Common myeloid progenitor, CD34-positive (primary cell): ENCODE measurements at regions not wholly inside any gene's neighbourhood (a gene's known extent, or its start where the extent isn't known, plus 50 kb on each side); places are given as distances from the start of the nearest gene placed in this dataset.

Source experiments
- CTCF ChIA-PET: fragments of 350-600 bp; sonication (Branson Sonifier 250); formaldehyde crosslinking; loops from one replicate; lab custom pipeline; 2021; ENCODE audit warnings: antibody characterized with exemption; lab: Charles Lee
- POLR2A ChIA-PET: fragments of 350-600 bp; sonication (Branson Sonifier 250); formaldehyde crosslinking; loops from one replicate; lab custom pipeline; 2021; ENCODE audit warnings: antibody characterized with exemption; lab: Charles Lee
- DNase-seq, 3 donors: peaks; one replicate each; pipeline versions ENCODE4 v3.0.0 to v3.0.0-alpha.2; 2013
- H3K27ac ChIP-seq, 2 experiments: 1 replicate in 1 of 2; 2 replicates in 1 of 2; pipeline ENCODE4 v1.7.0; 2013; ENCODE audit warnings: inconsistent platforms in 2 of 2, low read length in 2 of 2, mild to moderate bottlenecking in 2 of 2, low read depth in 1 of 2, moderate library complexity in 1 of 2; ENCODE audit not compliant: severe bottlenecking in 2 of 2, insufficient read depth in 1 of 2, poor library complexity in 1 of 2
- H3K27me3 ChIP-seq, 5 experiments: replicated peaks in 2 of 5; 1 replicate in 3 of 5; 2 replicates in 2 of 5; pipeline versions ENCODE4 v1.6.1 to v1.7.0; 2013; ENCODE audit warnings: low read length in 4 of 5, mild to moderate bottlenecking in 2 of 5, moderate library complexity in 2 of 5, inconsistent platforms in 1 of 5; ENCODE audit not compliant: insufficient read depth in 5 of 5, control insufficient read depth in 4 of 5
- H3K36me3 ChIP-seq, 4 experiments: 1 replicate in 2 of 4; 2 replicates in 2 of 4; pipeline versions ENCODE4 v1.6.1 to v1.7.0; 2013; ENCODE audit warnings: low read length in 3 of 4, control low read depth in 1 of 4, mild to moderate bottlenecking in 1 of 4; ENCODE audit not compliant: control insufficient read depth in 4 of 4, insufficient read depth in 4 of 4
- H3K4me1 ChIP-seq, 4 experiments: 1 replicate in 3 of 4; 2 replicates in 1 of 4; pipeline versions ENCODE4 v1.6.1 to v1.7.1; 2013; ENCODE audit warnings: low read length in 3 of 4, mild to moderate bottlenecking in 3 of 4, control low read depth in 1 of 4, inconsistent platforms in 1 of 4, moderate library complexity in 1 of 4; ENCODE audit not compliant: control insufficient read depth in 4 of 4, insufficient read depth in 4 of 4; ENCODE audit errors: control extremely low read depth in 1 of 4
- H3K4me3 ChIP-seq, 7 experiments: 1 replicate in 4 of 7; 2 replicates in 3 of 7; pipeline versions ENCODE4 v1.5.1 to v1.7.0; 2013; ENCODE audit warnings: mild to moderate bottlenecking in 7 of 7, low read length in 6 of 7, moderate library complexity in 6 of 7, inconsistent platforms in 2 of 7, low read depth in 2 of 7, control low read depth in 1 of 7; ENCODE audit not compliant: insufficient read depth in 4 of 7, control insufficient read depth in 1 of 7; ENCODE audit errors: extremely low read depth in 1 of 7
- H3K9me3 ChIP-seq, 5 experiments: 1 replicate in 4 of 5; 2 replicates in 1 of 5; pipeline versions ENCODE4 v1.6.1 to v1.7.1; 2013; ENCODE audit warnings: low read length in 4 of 5, mild to moderate bottlenecking in 2 of 5, inconsistent platforms in 1 of 5, low read depth in 1 of 5, moderate library complexity in 1 of 5; ENCODE audit not compliant: control insufficient read depth in 4 of 5, insufficient read depth in 2 of 5; ENCODE audit errors: control extremely low read depth in 1 of 5
- WGBS: methylation state at CpG from one replicate; pipeline ENCODE4 v1.1.5; 2013; ENCODE audit not compliant: insufficient coverage; 5-methylcytosine and 5-hydroxymethylcytosine counted together

- ChIA-PET CTCF (no interaction called here), POLR2A (no interaction called here)
- Histone ChIP-seq H3K27me3 (no peaks in the 10 kb centered on the region), H3K9me3 (no peaks in the 10 kb centered on the region), H3K4me3 (no peak overlapping the region), H3K27ac (no peak overlapping the region), H3K4me1 (no peaks in the 10 kb centered on the region), H3K36me3 (no peaks in the 10 kb centered on the region)
- 90% methylated on average over 1 of the region's 2 CpGs for whole genome bisulfite sequencing
- DNase-seq: no peak
These were observed 94.2 kb downstream of the BTG1 start for GRCh38 chr12:92051441-92051840.

- H3K9me3 ChIP-seq: no peaks in the 10 kb centered on the region
- POLR2A ChIA-PET: interaction anchor here (0.6 kb wide), 1 partner anchor 30 kb away, joined by 4 read pairs; no protein-coding TSS in a partner anchor
- 95% methylated on average over 3 of the region's 3 CpGs for WGBS
- no peaks in the 10 kb centered on the region for H3K27me3 ChIP-seq
- CTCF ChIA-PET: no interaction called here
- no peak for DNase-seq
- H3K4me3 ChIP-seq: no peak overlapping the region
- no peaks in the 10 kb centered on the region for H3K36me3 ChIP-seq
- H3K4me1 ChIP-seq: no peaks in the 10 kb centered on the region
- no peak overlapping the region for H3K27ac ChIP-seq
These were observed 96.2 kb downstream of the BTG1 start for GRCh38 chr12:92049403-92049802.

- POLR2A ChIA-PET: no interaction called here
- Histone ChIP-seq H3K27ac (no peak overlapping the region), H3K9me3 (no peaks in the 10 kb centered on the region), H3K27me3 (no peaks in the 10 kb centered on the region), H3K4me1 (no peaks in the 10 kb centered on the region), H3K4me3 (no peak overlapping the region), H3K36me3 (no peaks in the 10 kb centered on the region)
- CTCF ChIA-PET: no interaction called here
- DNase-seq: no peak
- no CpG with 5 or more reads among the region's 2 CpGs for WGBS
These were observed 98.2 kb downstream of the BTG1 start for GRCh38 chr12:92047393-92047826.

- WGBS: no CpG with 5 or more reads among the region's 7 CpGs
These were observed 98.9 kb downstream of the BTG1 start for GRCh38 chr12:92046557-92047392.

GRCh38 chr12:92045852-92046251, 99.8 kb downstream of the BTG1 start:
- Histone ChIP-seq H3K4me1 (no peaks in the 10 kb centered on the region), H3K4me3 (no peak overlapping the region), H3K27me3 (no peaks in the 10 kb centered on the region), H3K36me3 (no peaks in the 10 kb centered on the region), H3K9me3 (no peaks in the 10 kb centered on the region), H3K27ac (no peak overlapping the region)
- CTCF ChIA-PET: no interaction called here
- POLR2A ChIA-PET: no interaction called here
- no peak for DNase-seq
- WGBS: no CpG with 5 or more reads among the region's 2 CpGs

More at GRCh38 chr12:92046557-92047392, 98.9 kb downstream of the BTG1 start:
- Histone ChIP-seq H3K27ac (no peak overlapping the region), H3K4me3 (no peak overlapping the region), H3K4me1 (no peaks in the 10 kb centered on the region), H3K36me3 (no peaks in the 10 kb centered on the region), H3K27me3 (no peaks in the 10 kb centered on the region), H3K9me3 (no peaks in the 10 kb centered on the region)
- CTCF ChIA-PET: no interaction called here
- POLR2A ChIA-PET: no interaction called here
- no peak for DNase-seq

GRCh38 chr12:92044435-92044834, 101.2 kb downstream of the BTG1 start:
- ChIA-PET POLR2A (no interaction called here), CTCF (no interaction called here)
- no peak overlapping the region for H3K27ac ChIP-seq
- no peak for DNase-seq
- no peaks in the 10 kb centered on the region for H3K4me1 ChIP-seq
- H3K27me3 ChIP-seq: no peaks in the 10 kb centered on the region
- no peaks in the 10 kb centered on the region for H3K36me3 ChIP-seq
- no peaks in the 10 kb centered on the region for H3K9me3 ChIP-seq
- no peak overlapping the region for H3K4me3 ChIP-seq
- WGBS: no CpG with 5 or more reads among the region's 2 CpGs

- no peak overlapping the region for H3K27ac ChIP-seq
- no peaks in the 10 kb centered on the region for H3K4me1 ChIP-seq
- ChIA-PET POLR2A (no interaction called here), CTCF (no interaction called here)
- H3K27me3 ChIP-seq: no peaks in the 10 kb centered on the region
- H3K36me3 ChIP-seq: no peaks in the 10 kb centered on the region
- no peak for DNase-seq
- H3K9me3 ChIP-seq: no peaks in the 10 kb centered on the region
- H3K4me3 ChIP-seq: no peak overlapping the region
- 92% methylated on average over 3 of the region's 5 CpGs for WGBS
These were observed 102.7 kb downstream of the BTG1 start for GRCh38 chr12:92042791-92043531.
